Activated CD4-positive, alpha-beta T cell treated with anti-CD3 and anti-CD28 coated beads for 48 hours (primary cell): ENCODE measurements at regions not wholly inside any gene's neighbourhood (a gene's known extent, or its start where the extent isn't known, plus 50 kb on each side); places are given as distances from the start of the nearest gene placed in this dataset.
"Not testable (repeated sequence)": the region's sequence is repeated elsewhere in the genome, so short reads cannot be mapped to it uniquely, and the experiment has no call there.

Experiments
- DNase-seq: peaks from one replicate; pipeline ENCODE4 v3.0.0-alpha.2; 2020

DNA sequence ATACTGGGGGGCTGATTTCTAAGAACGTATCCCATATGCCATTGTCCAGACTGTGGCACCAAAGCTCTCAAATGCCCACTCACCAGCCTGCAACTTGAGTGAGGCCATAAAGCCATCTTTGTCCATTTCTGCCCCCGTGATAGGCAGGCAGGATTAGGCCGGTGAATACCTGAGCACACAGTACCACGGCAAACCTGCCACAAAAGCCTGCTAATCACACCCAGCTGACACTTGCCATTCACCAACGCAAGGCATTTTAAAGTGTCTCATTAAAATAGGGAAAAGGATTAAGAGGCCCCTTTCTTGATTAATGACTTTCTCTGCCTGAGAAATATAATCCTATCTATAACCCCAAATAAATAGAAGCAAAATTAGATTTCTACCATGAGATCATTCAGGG is 111.4 kb upstream of the NANOS1 start:
- no peak for DNase-seq

DNA sequence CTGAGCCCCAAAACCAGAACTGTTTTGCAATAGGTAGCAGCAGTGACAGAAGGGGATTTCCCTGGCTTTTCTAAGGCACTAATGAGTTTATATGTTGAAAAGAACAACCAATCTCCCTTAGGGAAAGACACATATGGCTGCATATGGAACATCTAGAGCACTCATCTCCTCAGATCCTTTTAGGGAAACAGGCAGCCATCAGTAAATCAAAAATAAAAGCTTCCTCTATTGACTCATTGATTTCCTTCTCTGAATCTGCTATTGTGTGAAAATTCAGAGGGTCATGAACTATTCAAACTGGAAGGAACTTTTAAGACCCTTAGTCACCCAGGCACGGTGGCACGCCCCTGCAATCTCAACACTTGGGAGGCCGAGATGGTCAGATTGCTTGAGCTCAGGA is 110.9 kb upstream of the NANOS1 start:
- no peak for DNase-seq

DNA sequence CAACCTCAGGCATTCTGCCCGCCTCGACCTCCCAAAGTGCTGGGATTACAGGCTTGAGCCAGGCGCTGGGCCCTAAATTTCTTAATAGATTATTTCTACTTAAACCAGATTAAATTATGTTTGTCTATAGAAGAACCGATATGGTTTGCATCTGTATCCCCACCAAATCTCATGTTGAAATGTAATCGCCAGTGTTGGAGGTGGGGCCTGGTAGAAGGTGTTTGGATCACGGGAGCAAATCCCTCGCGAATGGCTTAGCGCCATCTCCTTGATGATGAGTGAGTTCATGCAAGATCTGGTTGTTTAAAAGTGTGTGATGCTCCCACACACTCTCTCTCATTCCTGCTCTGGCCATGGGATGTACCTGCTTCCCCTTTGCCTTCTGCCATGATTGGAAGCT is 109.3 kb upstream of the NANOS1 start:
- DNase-seq = no peak

DNA sequence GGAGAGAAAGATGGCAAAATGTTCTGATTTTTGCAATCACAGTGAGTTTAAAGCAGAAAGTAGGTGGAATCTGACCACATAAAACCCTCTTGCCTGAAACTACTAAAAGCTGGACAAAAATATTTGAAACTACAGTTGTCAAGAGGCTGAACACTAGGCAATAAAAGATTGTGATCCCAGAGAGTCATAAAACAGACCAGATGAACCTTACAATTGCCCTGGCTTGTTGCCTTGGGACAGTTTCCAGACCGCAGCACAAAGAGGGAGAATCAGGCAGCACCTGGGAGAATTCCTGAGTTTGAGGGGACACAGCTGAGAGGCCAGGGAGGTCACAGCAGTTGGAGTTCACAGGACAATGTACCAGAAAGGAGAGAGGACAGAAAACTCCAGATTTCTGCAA is 107.3 kb upstream of the NANOS1 start:
- no peak for DNase-seq

DNA sequence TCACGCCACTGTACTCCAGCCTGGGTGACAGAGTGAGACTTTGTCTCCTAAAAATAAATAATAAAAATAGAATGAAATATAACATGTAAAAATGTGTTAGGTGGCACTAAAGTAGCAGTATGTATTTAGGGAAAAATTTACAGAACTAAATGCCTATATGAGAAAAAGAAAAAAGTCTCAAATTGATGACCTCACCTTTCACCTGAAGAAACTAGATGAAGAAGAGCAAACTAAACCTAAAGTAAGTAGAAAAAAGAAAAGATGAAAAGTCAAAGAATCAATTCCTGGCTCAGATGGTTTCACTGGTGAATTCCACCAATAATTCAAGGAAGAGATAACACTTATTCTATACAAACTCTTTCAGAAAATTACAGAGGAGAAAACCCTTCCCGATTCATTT is 106.5 kb upstream of the NANOS1 start:
- no peak for DNase-seq

DNA sequence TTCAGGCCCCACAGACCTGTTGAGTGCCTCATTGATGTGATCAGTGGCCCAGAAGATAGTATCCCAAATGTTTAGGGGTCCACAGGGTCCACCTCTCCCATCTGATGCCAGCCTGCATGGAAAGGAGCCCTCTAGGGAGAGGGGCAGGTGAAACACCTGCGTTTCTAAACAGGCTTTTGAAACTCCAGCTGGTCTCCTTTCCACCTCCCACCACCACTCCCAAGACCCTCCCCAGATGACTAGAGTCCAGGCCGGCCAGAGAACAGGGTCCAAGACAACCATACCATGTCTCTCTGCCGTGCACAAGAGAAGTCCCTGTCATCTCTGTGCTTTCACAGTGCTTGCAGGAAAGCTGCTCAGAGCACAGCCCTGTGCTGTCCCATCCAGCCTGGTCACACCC is 105.0 kb upstream of the NANOS1 start:
- no peak for DNase-seq

DNA sequence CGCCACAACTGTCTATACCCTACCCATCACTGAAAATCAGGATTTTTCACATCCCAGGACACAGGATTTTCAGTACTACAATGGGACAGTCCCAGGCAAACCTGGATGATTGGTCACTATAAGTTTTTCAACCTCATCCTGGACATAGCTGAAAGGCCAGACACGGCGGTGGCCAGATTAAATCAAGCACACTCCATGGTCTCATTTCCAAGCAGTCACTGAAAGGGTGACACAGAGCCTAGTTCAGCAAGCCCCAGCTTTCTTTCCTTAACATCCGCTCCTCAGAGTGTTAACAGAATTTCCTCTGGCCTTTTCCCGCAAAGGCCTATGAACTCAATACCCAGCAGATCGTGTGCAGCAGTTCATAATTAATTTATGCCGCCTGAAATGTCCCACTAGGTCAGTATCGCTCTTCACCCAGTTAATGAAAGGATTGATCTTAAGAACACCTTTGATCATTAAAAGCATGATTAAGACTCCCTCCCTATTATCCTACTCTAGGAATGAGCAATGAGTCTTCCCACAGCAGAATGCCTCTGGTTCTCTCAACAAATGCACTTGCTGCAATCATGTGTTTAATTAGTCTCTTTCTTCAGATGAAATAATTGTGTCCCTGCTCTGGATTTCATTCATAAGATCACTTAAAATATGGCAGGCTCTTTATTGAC is 104.0 kb upstream of the NANOS1 start:
- no peak for DNase-seq

DNA sequence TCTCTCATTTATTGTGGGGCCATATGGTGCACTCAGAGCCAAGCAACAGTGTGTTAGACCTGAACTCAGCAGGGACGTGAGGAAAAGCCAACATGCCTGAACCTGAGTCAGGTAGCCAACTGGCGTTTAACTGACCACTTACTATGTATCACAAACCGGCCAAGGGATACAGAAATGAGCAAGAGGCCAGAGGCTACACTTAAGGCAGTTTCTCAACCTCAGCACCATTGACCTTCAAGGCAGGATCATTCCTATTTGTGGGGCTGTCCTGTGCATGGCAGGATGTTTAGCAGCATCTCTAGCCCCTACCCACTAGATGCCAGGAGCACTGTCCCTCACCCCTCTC is 103.5 kb upstream of the NANOS1 start:
- DNase-seq = no peak

DNA sequence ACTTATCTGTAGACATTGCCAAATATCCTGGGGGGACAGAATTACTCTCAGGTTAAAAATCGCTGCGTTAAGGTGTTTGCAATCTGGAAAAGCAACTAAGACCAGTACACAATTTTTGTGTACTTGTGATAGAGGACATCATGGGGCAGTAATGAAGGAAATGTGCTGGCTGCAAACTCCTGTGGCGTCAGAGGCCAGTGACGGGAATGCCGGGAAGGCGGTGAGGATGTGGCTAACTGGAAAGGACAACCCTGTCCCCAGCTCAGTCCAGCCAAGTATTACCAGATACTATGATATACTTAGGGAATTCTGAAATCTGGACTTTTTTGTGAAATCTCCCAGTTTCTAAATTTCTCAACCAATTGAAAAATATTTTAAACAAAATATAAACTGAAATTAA is 103.1 kb upstream of the NANOS1 start:
- no peak for DNase-seq

DNA sequence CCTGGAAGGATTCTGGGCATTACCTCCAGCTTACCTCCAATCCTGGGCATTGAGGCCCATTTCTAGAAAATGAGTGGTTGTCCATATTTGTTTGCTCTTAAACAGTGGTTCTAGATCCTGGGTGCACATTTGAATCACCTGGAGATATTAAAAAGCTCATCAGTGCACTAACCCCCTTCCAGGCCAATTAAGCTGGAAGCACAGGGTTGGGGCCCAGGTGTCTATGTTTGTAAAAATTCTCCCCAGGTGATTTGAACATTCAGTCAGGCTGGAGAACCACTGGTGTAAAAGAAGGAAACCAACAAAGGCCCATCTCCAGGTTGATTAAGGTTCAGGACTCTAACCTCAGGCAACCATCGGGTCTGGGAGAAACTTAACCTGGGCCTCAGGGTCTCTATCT is 102.6 kb upstream of the NANOS1 start:
- DNase-seq = no peak

DNA sequence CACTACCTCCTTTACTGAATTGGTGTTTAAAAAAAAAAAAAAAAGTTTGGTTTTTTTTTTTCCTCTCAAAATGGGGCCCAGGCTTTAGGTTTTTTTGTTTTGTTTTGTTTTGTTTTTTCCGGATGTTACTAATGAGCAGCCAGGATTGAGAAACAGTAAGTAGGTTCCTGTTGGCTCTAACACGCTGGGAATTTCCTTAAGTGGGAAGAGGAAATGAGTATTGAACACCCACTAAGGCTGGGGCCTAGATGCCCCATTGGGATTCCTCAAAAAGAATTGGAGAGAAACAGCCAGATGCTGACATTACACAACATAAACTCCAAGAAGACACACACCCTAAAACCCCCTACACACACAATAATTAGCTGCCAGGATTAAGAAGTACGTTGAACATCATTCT is 102.2 kb upstream of the NANOS1 start:
- DNase-seq = no peak

DNA sequence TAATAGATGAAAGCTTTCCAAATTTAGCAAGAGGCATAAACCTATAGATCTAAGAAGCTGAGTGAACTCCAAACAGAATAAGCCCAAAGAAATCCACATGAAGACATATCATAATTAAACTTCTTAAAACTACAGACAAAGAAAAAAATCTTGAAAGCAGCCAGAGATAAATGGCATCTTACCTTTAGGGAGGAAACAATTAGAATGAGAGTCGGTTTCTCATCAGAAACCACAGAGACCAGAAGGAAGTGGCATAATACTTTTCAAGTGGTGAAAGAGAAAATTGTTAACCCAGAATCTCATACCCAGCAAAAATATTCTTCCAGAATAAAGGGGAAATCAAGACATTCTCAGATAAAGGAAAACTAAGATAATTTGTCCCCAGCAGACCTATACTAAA is 98.9 kb upstream of the NANOS1 start:
- no peak for DNase-seq

DNA sequence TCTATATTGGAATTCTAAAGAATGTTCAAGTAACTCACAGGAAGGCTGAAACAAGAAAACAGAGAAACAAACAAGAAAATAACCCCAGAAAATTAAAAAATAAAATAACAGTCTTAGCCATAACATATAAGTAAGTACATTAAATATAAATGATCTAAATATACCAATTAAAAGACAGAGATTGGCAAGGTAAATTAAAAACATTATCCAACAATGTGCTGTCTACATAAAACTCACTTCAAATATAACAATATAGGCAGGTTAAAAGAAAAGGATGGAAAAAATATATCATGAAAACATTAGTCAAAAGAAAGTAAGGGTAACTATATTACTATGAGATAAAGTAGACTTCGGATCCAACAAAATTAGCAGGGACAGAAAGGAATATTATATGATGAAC is 98.1 kb upstream of the NANOS1 start:
- no peak for DNase-seq

DNA sequence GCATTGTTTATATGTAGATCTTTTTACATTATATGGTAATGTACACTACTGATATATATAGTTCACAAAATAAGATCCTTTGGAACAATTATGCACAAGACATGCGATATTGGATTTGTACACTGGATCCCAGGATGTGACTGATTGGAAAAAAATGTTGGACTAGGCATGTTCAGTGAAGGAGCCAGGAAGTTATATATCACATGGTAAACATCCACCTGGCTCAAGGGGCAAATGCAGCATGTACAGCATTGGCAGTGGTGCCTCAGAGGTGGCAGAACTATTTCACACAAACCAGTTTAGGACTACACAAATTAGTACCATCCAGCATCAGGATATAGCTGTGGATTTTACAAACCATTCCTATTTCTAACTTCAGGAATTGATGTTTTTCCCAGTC is 97.4 kb upstream of the NANOS1 start:
- DNase-seq = not testable (repeated sequence)

DNA sequence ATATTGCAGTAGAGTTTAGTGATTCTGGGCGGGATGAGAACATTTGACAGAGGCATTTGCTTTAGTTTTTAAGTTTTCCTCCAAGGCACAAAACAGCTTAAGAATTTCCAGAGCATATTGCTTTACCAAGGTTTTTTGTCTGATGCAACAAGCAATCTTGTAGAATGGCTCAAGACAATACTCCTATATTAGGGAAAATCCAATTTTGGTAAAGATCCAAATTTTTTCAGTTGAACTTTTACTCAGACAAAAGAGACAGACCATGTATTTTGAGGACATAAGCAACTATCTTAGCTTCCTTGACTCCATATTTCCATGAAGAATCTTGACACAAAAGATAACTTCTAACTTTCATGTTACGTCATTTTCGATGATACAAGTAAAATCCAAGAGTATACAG is 92.3 kb upstream of the NANOS1 start:
- DNase-seq = no peak

DNA sequence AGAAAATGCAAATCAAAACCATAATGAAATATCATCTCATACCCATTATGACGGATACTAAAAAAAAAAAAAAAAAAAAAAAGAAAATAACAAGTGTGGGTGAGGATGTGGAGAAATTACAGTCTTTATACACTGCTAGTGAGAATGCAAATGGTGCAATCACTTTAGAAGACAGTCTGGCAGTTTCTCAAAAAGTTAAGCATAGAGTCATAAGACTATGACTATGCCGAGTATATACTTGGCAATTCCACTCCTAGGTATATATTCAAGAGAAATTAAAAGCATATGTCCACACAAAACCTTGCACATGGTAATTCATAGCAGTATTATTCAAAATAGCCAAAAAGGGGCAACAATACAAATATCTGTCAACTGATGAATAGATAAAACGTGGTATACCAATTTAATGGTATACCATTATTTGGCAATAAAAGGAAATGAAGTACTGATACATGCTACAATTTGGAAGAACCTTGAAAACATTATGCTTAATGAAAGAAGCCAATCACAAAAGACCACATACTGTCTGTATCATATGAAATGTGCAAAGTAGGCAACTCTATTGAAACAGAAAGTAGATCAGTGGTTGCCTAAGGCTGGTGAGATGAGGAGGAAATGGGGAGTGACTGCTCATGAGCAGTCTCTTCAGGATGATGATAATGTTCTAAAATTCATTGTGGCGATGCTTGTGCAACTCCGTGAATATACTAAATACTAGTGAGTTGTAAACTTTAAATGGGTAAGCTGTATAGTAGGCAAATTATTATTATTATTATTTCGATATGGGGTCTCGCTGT is 90.1 kb upstream of the NANOS1 start:
- DNase-seq = no peak

DNA sequence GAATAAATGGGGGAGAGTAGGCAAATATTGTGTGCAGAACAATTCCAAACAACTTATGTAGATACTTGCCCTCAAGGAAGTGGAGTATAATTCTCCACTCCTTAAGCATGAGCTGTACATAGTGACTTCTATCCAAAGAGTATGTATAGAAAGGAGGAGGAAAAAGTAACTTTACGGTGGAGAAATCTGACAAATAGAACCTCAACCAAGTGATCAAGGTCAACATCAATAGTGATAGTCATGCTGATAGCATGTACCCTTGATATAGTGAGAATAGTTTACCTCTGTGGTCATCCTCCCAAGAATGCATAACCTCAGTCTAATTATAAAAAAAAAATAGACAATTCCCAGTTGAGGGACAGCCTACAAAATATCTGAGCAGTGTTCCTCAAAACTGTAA is 89.1 kb upstream of the NANOS1 start:
- DNase-seq = no peak

DNA sequence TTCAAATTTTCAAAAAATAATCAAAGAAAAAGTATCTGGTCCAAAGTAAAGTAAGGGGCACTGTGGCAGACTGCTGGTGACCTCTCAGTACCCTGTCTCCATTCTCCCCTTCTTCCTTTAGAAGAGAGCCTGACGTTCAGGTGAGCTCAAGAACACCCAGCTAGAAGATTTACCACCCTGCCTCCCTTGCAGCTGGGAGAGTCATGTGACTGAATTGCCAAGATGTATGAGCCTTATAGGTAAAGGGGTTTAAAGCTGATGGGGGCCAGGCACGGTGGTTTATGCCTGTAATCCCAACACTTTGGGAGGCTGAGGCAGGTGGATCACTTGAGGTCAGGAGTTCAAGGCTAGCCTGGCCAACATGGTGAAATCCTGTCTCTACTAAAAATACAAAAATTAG is 86.3 kb upstream of the NANOS1 start:
- DNase-seq = no peak

DNA sequence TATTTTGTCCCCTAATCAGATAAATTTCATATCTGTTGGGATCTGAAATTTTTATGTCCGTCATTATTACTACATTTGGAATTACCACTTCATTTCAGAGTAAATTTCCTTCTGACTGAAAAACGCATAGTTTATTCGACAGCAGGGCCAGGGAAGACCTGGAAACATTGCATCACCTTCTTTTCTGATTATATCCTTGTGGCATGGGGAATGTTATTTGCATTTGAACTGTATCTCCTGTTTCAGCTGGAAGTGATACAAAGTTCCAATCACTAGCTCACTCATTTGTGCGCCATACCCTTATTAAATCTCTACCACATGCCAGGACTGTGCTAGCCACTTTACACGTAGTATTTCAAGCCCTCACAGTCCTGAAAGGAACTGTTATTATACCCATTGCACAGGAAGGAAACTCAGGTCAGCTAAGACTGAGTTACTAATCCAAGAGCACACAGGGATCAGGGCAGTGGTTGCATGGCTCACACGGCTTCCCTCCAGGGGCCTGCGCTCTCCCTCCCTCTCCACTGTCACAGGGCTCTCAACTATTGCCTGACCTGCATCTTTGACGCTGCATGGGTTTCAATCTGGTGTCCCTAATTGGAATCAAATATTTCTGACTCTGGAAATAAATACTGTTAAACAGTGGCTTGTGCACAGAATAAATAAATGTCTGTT is 84.4 kb upstream of the NANOS1 start:
- DNase-seq = no peak

DNA sequence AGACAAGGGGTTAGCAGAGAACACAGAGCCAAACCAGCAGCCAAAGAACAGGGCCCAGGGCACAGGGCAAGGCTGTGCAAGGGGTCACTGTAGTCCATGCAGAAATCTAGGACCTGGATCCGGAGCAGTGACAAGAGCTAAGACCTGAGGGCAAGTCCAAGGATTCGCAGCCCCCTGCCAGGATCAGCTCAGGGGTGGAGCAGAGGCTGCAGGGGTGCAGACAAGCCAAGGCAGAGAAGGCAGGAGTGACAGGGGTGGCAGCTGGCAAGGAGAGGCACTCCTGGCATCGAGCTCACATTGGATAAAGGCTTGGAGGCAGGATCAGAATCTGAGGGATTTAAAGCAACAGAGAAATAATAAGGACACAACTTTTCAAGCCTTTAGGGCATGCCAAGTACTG is 80.7 kb upstream of the NANOS1 start:
- DNase-seq = no peak

DNA sequence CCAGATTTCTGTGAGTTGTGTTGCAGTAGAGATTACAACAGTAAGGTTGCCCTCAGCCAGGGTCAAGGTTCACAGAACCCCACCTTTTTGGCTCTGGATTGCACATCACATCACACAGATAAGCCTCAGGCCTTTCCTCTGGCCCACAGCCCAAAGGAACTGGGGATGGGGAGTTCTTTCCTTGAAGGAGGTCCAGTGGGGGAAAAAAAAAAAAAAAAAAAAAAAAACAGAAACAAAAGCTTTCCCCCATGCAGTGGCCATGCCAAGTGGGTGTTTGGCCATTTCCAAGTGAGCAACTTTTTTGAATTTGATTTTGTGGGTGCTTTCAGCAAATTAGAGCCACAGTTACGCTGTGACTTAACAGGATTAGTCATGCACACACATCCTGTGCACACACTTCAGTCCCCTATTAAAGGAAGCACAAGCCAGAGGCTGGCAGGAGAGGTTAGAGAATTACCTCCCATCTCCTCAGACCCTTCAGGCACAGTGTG is 79.3 kb upstream of the NANOS1 start:
- DNase-seq = no peak

DNA sequence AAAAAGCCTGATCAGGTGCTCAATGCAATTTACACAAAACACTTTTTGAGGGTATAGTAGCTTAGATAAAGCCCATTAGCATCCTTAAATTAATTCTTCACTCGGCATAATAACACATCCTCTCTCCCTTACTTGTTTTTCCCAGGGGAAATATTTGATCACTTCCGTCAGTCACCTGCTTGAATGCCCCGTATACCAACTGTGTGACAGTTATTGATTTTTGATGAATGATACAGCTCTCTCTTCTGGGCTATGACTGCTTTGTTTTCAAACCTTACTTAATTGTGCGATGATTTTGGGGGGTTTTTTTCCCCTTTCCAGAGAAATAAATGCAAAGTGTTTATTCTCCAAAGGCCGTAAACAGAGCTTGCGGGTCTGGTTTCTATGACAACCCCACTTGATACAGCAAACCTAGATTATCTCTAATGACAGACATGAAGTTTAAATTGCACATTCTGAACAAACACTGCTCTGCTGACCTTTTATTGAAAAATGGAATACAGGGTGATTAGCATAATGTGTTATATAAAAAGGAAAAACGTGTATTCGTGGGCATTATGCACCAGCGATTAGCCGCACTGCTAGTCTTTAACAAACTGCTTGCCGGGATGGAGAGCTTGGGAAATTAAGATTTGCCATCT is 78.4 kb upstream of the NANOS1 start:
- no peak for DNase-seq

DNA sequence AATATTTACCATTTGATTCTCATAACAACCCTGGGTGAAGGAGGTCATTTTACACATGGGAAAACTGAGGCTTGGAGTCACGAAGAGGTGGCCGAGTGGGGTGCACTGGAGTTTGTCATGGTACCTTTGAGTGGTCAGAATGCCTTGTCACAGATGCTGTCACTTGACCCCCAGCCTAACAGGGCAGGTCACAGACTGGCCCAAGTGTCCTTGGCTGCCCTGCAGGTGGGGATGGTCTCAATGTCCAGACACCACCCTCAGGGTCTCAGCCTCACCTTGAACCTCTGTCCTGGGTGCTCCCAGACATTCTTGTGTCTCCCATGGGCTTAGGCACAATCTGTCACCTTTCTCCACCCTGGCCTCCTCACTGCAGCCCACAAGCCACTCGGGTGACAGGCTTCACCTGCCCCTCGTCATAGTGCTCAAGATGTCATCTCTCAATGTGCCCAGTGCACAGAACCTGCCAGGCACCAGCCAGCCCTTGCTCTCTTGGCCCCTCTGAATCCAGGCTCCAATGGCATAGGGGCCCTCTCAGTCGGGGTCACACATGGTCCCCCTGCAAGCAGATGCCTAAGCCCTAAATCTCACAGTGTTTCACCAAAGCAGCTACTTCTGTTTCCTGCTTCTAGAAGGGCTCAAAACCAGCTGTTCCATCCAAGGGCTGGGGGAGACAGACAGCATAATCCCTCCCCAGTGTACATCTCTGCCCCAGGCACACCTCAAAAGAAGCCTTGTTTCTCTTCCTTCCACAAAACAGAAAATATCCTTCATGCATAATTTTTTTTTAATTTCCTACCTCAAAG is 76.8 kb upstream of the NANOS1 start:
- DNase-seq = no peak
